Adrenal gland (tissue), 5 donors: ENCODE measurements at regions not wholly inside any gene's neighbourhood (a gene's known extent, or its start where the extent isn't known, plus 50 kb on each side); places are given as distances from the start of the nearest gene placed in this dataset.

ENCODE experiments used
- CTCF ChIP-seq, 6 experiments: fragments of 450-650 bp in 4 of 6; fragments of 200-600 bp in 2 of 6; sonication (generic) in 1 of 6; IDR thresholded peaks; 1 replicate in 5 of 6; 2 replicates in 1 of 6; pipeline versions ENCODE4 v1.5.1 to v1.8.0; 2016 to 2021; ENCODE audit warnings: antibody characterized with exemption in 6 of 6, mild to moderate bottlenecking in 2 of 6, moderate library complexity in 1 of 6
- POLR2A ChIP-seq, 2 donors: fragments of 450-650 bp; IDR thresholded peaks; one replicate each; pipeline ENCODE4 v1.6.1; 2017; ENCODE audit warnings: antibody characterized with exemption in 2 of 2, mild to moderate bottlenecking in 2 of 2, moderate library complexity in 1 of 2
- donor health status: DM: no; HTN: no; CAD: no.

DNA sequence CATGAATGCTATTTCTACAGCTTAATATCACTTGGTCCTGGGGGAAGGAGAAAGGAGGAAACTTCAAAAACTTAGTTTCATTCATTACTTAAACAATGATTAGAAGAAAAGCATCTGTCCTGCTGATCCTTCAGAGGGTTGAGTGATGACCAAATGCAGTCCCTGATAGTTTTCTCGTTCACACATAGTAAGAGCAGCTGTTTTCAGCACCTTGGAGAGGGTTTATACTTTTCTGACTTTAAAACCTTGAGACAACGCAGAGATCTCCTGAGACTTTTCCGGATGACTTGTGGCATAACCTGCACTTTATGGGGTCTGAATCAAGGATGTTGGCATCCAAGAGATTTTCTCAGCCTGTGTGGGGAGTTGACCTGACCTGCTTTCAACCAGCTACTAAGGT is 94.0 kb upstream of the KCND3 start:
- TF ChIP-seq CTCF (IDR thresholded peaks at IDR 0.05) (no peak), POLR2A (IDR thresholded peaks at IDR 0.05) (no peak)
